ENCODE measurements at regions not wholly inside any gene's neighbourhood (a gene's known extent, or its start where the extent isn't known, plus 50 kb on each side); places are given as distances from the start of the nearest gene placed in this dataset.

- H4K91ac ChIP-seq (ENCODE audit: low read depth, low read length) = no peak overlapping the region
- H3K4me3 ChIP-seq (ENCODE audit: low read depth, low read length) = no peak overlapping the region
- no peak overlapping the region for H3K9ac ChIP-seq (ENCODE audit: low read length)
- H3K14ac ChIP-seq (ENCODE audit: low read length) = no peak overlapping the region
- no peak for DNase-seq
- H3K79me1 ChIP-seq (ENCODE audit: low read length) = no peaks in the 10 kb centered on the region
- no peaks in the 10 kb centered on the region for H3K27me3 ChIP-seq (ENCODE audit: insufficient read depth, low read length)
- H3K9me3 ChIP-seq (ENCODE audit: insufficient read depth, low read depth, low read length) = no peaks in the 10 kb centered on the region
- no peak overlapping the region for H3K4me2 ChIP-seq (ENCODE audit: low read length)
- no peak overlapping the region for H3K18ac ChIP-seq (ENCODE audit: low read length)
- H3K23ac ChIP-seq (ENCODE audit: low read length) = no peak overlapping the region
- no peak overlapping the region for H2AK5ac ChIP-seq (ENCODE audit: low read length)
- H3K4ac ChIP-seq (ENCODE audit: low read depth, low read length) = no peak overlapping the region
- no peak overlapping the region for H4K8ac ChIP-seq (ENCODE audit: low read depth, low read length)
- H3K79me2 ChIP-seq (ENCODE audit: control insufficient read depth, insufficient read depth, low read length, poor library complexity) = no peaks in the 10 kb centered on the region
- no peaks in the 10 kb centered on the region for H3K36me3 ChIP-seq (ENCODE audit: control insufficient read depth in 1 of 2, insufficient read depth in 2 of 2, low read length in 2 of 2)
- no peak overlapping the region for H2BK5ac ChIP-seq (ENCODE audit: low read depth, low read length, poor library complexity)
- H2AFZ ChIP-seq (ENCODE audit: insufficient read depth, low read length, poor library complexity) = no peak overlapping the region
- no peak overlapping the region for H4K12ac ChIP-seq (ENCODE audit: low read depth, low read length)
- peaks cover 0 to 8% of the 10 kb centered on the region in 2 experiments for H3K4me1 ChIP-seq (ENCODE audit: control insufficient read depth in 1 of 2, insufficient read depth in 2 of 2, low read length in 2 of 2)
- H3K27ac ChIP-seq (ENCODE audit: low read depth, low read length) = no peak overlapping the region
- no peak overlapping the region for H2BK120ac ChIP-seq (ENCODE audit: insufficient read depth, low read length, poor library complexity)
- no peak overlapping the region for H2BK12ac ChIP-seq (ENCODE audit: low read length)
Observed at GRCh38 chr15:60102748-60103147, 98.6 kb downstream of the FOXB1 start.

- no peak overlapping the region for H2BK12ac ChIP-seq (ENCODE audit: low read length)
- H3K4me3 ChIP-seq (ENCODE audit: low read depth, low read length) = no peak overlapping the region
- no peak overlapping the region for H3K14ac ChIP-seq (ENCODE audit: low read length)
- H2AFZ ChIP-seq (ENCODE audit: insufficient read depth, low read length, poor library complexity) = no peak overlapping the region
- H2BK5ac ChIP-seq (ENCODE audit: low read depth, low read length, poor library complexity) = no peak overlapping the region
- no peak overlapping the region for H4K12ac ChIP-seq (ENCODE audit: low read depth, low read length)
- H2BK120ac ChIP-seq (ENCODE audit: insufficient read depth, low read length, poor library complexity) = no peak overlapping the region
- H3K9me3 ChIP-seq (ENCODE audit: insufficient read depth, low read depth, low read length) = no peaks in the 10 kb centered on the region
- no peak overlapping the region for H4K91ac ChIP-seq (ENCODE audit: low read depth, low read length)
- H3K79me1 ChIP-seq (ENCODE audit: low read length) = no peaks in the 10 kb centered on the region
- H3K36me3 ChIP-seq (ENCODE audit: control insufficient read depth in 1 of 2, insufficient read depth in 2 of 2, low read length in 2 of 2) = no peaks in the 10 kb centered on the region
- no peak overlapping the region for H3K27ac ChIP-seq (ENCODE audit: low read depth, low read length)
- no peak overlapping the region for H3K23ac ChIP-seq (ENCODE audit: low read length)
- DNase-seq = no peak
- no peak overlapping the region for H3K4me2 ChIP-seq (ENCODE audit: low read length)
- WGBS (ENCODE audit: extremely low coverage, insufficient coverage, insufficient read length) = no CpG with 5 or more reads among the region's 5 CpGs
- no peak overlapping the region for H4K8ac ChIP-seq (ENCODE audit: low read depth, low read length)
- no peaks in the 10 kb centered on the region for H3K27me3 ChIP-seq (ENCODE audit: insufficient read depth, low read length)
- H3K4me1 ChIP-seq (ENCODE audit: control insufficient read depth in 1 of 2, insufficient read depth in 2 of 2, low read length in 2 of 2) = no peaks in the 10 kb centered on the region
- H2AK5ac ChIP-seq (ENCODE audit: low read length) = no peak overlapping the region
- no peaks in the 10 kb centered on the region for H3K79me2 ChIP-seq (ENCODE audit: control insufficient read depth, insufficient read depth, low read length, poor library complexity)
- no peak overlapping the region for H3K4ac ChIP-seq (ENCODE audit: low read depth, low read length)
- no peak overlapping the region for H3K9ac ChIP-seq (ENCODE audit: low read length)
- no peak overlapping the region for H3K18ac ChIP-seq (ENCODE audit: low read length)
Observed at GRCh38 chr15:60110909-60111308, 106.8 kb downstream of the FOXB1 start.

- Histone ChIP-seq H3K27ac (ENCODE audit: low read depth, low read length) (no peak overlapping the region), H3K9ac (ENCODE audit: low read length) (no peak overlapping the region), H3K9me3 (ENCODE audit: insufficient read depth, low read depth, low read length) (no peaks in the 10 kb centered on the region), H4K12ac (ENCODE audit: low read depth, low read length) (no peak overlapping the region), H3K36me3 (ENCODE audit: control insufficient read depth in 1 of 2, insufficient read depth in 2 of 2, low read length in 2 of 2) (no peaks in the 10 kb centered on the region), H2BK5ac (ENCODE audit: low read depth, low read length, poor library complexity) (no peak overlapping the region), H4K91ac (ENCODE audit: low read depth, low read length) (no peak overlapping the region), H3K4me3 (ENCODE audit: low read depth, low read length) (no peak overlapping the region), H2AK5ac (ENCODE audit: low read length) (no peak overlapping the region), H3K4ac (ENCODE audit: low read depth, low read length) (no peak overlapping the region), H3K18ac (ENCODE audit: low read length) (no peak overlapping the region), H3K14ac (ENCODE audit: low read length) (no peak overlapping the region), H3K27me3 (ENCODE audit: insufficient read depth, low read length) (peaks cover 7% of the 10 kb centered on the region), H3K79me2 (ENCODE audit: control insufficient read depth, insufficient read depth, low read length, poor library complexity) (no peaks in the 10 kb centered on the region), H2AFZ (ENCODE audit: insufficient read depth, low read length, poor library complexity) (no peak overlapping the region), H2BK12ac (ENCODE audit: low read length) (no peak overlapping the region), H3K23ac (ENCODE audit: low read length) (no peak overlapping the region), H3K4me2 (ENCODE audit: low read length) (no peak overlapping the region), H3K79me1 (ENCODE audit: low read length) (no peaks in the 10 kb centered on the region), H3K4me1 (ENCODE audit: control insufficient read depth in 1 of 2, insufficient read depth in 2 of 2, low read length in 2 of 2) (no peaks in the 10 kb centered on the region), H2BK120ac (ENCODE audit: insufficient read depth, low read length, poor library complexity) (no peak overlapping the region), H4K8ac (ENCODE audit: low read depth, low read length) (no peak overlapping the region)
- peak in 1 of 2 donors; percentile 81 for DNase-seq
- WGBS (ENCODE audit: extremely low coverage, insufficient coverage, insufficient read length) = no CpG with 5 or more reads among the region's 9 CpGs
Observed at GRCh38 chr15:60115579-60116380, 111.7 kb downstream of the FOXB1 start.

GRCh38 chr15:60116456-60117089, 112.5 kb downstream of the FOXB1 start:
- H2BK120ac ChIP-seq (ENCODE audit: insufficient read depth, low read length, poor library complexity) = no peak overlapping the region
- H3K4ac ChIP-seq (ENCODE audit: low read depth, low read length) = no peak overlapping the region
- peaks cover 7% of the 10 kb centered on the region for H3K27me3 ChIP-seq (ENCODE audit: insufficient read depth, low read length)
- no peak overlapping the region for H2AFZ ChIP-seq (ENCODE audit: insufficient read depth, low read length, poor library complexity)
- H3K79me1 ChIP-seq (ENCODE audit: low read length) = no peaks in the 10 kb centered on the region
- no peak overlapping the region for H4K8ac ChIP-seq (ENCODE audit: low read depth, low read length)
- H3K23ac ChIP-seq (ENCODE audit: low read length) = no peak overlapping the region
- no peak overlapping the region for H2AK5ac ChIP-seq (ENCODE audit: low read length)
- no peaks in the 10 kb centered on the region for H3K9me3 ChIP-seq (ENCODE audit: insufficient read depth, low read depth, low read length)
- no peaks in the 10 kb centered on the region for H3K79me2 ChIP-seq (ENCODE audit: control insufficient read depth, insufficient read depth, low read length, poor library complexity)
- H3K4me3 ChIP-seq (ENCODE audit: low read depth, low read length) = no peak overlapping the region
- H3K4me2 ChIP-seq (ENCODE audit: low read length) = no peak overlapping the region
- no peaks in the 10 kb centered on the region for H3K4me1 ChIP-seq (ENCODE audit: control insufficient read depth in 1 of 2, insufficient read depth in 2 of 2, low read length in 2 of 2)
- H2BK12ac ChIP-seq (ENCODE audit: low read length) = no peak overlapping the region
- H3K18ac ChIP-seq (ENCODE audit: low read length) = no peak overlapping the region
- no peak overlapping the region for H3K14ac ChIP-seq (ENCODE audit: low read length)
- no peak overlapping the region for H3K9ac ChIP-seq (ENCODE audit: low read length)
- H3K36me3 ChIP-seq (ENCODE audit: control insufficient read depth in 1 of 2, insufficient read depth in 2 of 2, low read length in 2 of 2) = no peaks in the 10 kb centered on the region
- H4K12ac ChIP-seq (ENCODE audit: low read depth, low read length) = no peak overlapping the region
- no CpG with 5 or more reads among the region's 3 CpGs for WGBS (ENCODE audit: extremely low coverage, insufficient coverage, insufficient read length)
- H4K91ac ChIP-seq (ENCODE audit: low read depth, low read length) = no peak overlapping the region
- H2BK5ac ChIP-seq (ENCODE audit: low read depth, low read length, poor library complexity) = no peak overlapping the region
- no peak overlapping the region for H3K27ac ChIP-seq (ENCODE audit: low read depth, low read length)
- no peak for DNase-seq
